ENCODE measurements at regions not wholly inside any gene's neighbourhood (a gene's known extent, or its start where the extent isn't known, plus 50 kb on each side); places are given as distances from the start of the nearest gene placed in this dataset.

- in situ Hi-C loops (cut with HindIII; ENCODE audit: low pct_unique_long_range_greater_than_20kb, low sequenced_read_pairs): no loop called here
- no peak for DNase-seq (ENCODE audit: low read depth in 1 of 2, low spot score in 1 of 2)
- no peak for TF ChIP-seq JUND (IDR thresholded peaks at IDR 0.05; ENCODE audit: low read depth)
Measured at GRCh38 chr2:7929281-7929680, 752.6 kb upstream of the ID2 start.

GRCh38 chr2:7930800-7931635 is 750.8 kb upstream of the ID2 start:
- in situ Hi-C loops (cut with HindIII; ENCODE audit: low pct_unique_long_range_greater_than_20kb, low sequenced_read_pairs): no loop called here
- no peak for DNase-seq (ENCODE audit: low read depth in 1 of 2, low spot score in 1 of 2)
- TF ChIP-seq JUND (IDR thresholded peaks at IDR 0.05; ENCODE audit: low read depth): no peak

- no peak for TF ChIP-seq JUND (IDR thresholded peaks at IDR 0.05; ENCODE audit: low read depth)
- no peak for DNase-seq (ENCODE audit: low read depth in 1 of 2, low spot score in 1 of 2)
- in situ Hi-C loops (cut with HindIII; ENCODE audit: low pct_unique_long_range_greater_than_20kb, low sequenced_read_pairs): no loop called here
Measured at GRCh38 chr2:7931808-7932207, 750.0 kb upstream of the ID2 start.

- in situ Hi-C loops (cut with HindIII; ENCODE audit: low pct_unique_long_range_greater_than_20kb, low sequenced_read_pairs): no loop called here
Measured at GRCh38 chr2:7933672-7934071, 748.2 kb upstream of the ID2 start.

GRCh38 chr2:7934476-7934875 is 747.4 kb upstream of the ID2 start:
- in situ Hi-C loops (cut with HindIII; ENCODE audit: low pct_unique_long_range_greater_than_20kb, low sequenced_read_pairs): no loop called here
- TF ChIP-seq JUND (IDR thresholded peaks at IDR 0.05; ENCODE audit: low read depth): no peak
- DNase-seq (ENCODE audit: low read depth in 1 of 2, low spot score in 1 of 2): no peak

More at GRCh38 chr2:7933672-7934071, 748.2 kb upstream of the ID2 start:
- DNase-seq (ENCODE audit: low read depth in 1 of 2, low spot score in 1 of 2): no peak
- no peak for TF ChIP-seq JUND (IDR thresholded peaks at IDR 0.05; ENCODE audit: low read depth)

GRCh38 chr2:7937082-7937481 is 744.8 kb upstream of the ID2 start:
- DNase-seq (ENCODE audit: low read depth in 1 of 2, low spot score in 1 of 2): no peak
- TF ChIP-seq JUND (IDR thresholded peaks at IDR 0.05; ENCODE audit: low read depth): no peak
- in situ Hi-C loops (cut with HindIII; ENCODE audit: low pct_unique_long_range_greater_than_20kb, low sequenced_read_pairs): no loop called here

- in situ Hi-C loops (cut with HindIII; ENCODE audit: low pct_unique_long_range_greater_than_20kb, low sequenced_read_pairs): no loop called here
- TF ChIP-seq JUND (IDR thresholded peaks at IDR 0.05; ENCODE audit: low read depth): no peak
- DNase-seq (ENCODE audit: low read depth in 1 of 2, low spot score in 1 of 2): no peak
Measured at GRCh38 chr2:7940723-7941122, 741.1 kb upstream of the ID2 start.

- TF ChIP-seq JUND (IDR thresholded peaks at IDR 0.05; ENCODE audit: low read depth): no peak
- DNase-seq (ENCODE audit: low read depth in 1 of 2, low spot score in 1 of 2): no peak
- in situ Hi-C loops (cut with HindIII; ENCODE audit: low pct_unique_long_range_greater_than_20kb, low sequenced_read_pairs): no loop called here
Measured at GRCh38 chr2:7943446-7943845, 738.4 kb upstream of the ID2 start.

GRCh38 chr2:7945026-7945425 is 736.8 kb upstream of the ID2 start:
- in situ Hi-C loops (cut with HindIII; ENCODE audit: low pct_unique_long_range_greater_than_20kb, low sequenced_read_pairs): no loop called here
- DNase-seq (ENCODE audit: low read depth in 1 of 2, low spot score in 1 of 2): no peak
- no peak for TF ChIP-seq JUND (IDR thresholded peaks at IDR 0.05; ENCODE audit: low read depth)

GRCh38 chr2:7950035-7950612 is 731.7 kb upstream of the ID2 start:
- TF ChIP-seq JUND (IDR thresholded peaks at IDR 0.05; ENCODE audit: low read depth): no peak
- DNase-seq (ENCODE audit: low read depth in 1 of 2, low spot score in 1 of 2): no peak
- in situ Hi-C loops (cut with HindIII; ENCODE audit: low pct_unique_long_range_greater_than_20kb, low sequenced_read_pairs): no loop called here

- no peak for TF ChIP-seq JUND (IDR thresholded peaks at IDR 0.05; ENCODE audit: low read depth)
- in situ Hi-C loops (cut with HindIII; ENCODE audit: low pct_unique_long_range_greater_than_20kb, low sequenced_read_pairs): no loop called here
- no peak for DNase-seq (ENCODE audit: low read depth in 1 of 2, low spot score in 1 of 2)
Measured at GRCh38 chr2:7951001-7951400, 730.9 kb upstream of the ID2 start.

GRCh38 chr2:7951490-7951889 is 730.4 kb upstream of the ID2 start:
- in situ Hi-C loops (cut with HindIII; ENCODE audit: low pct_unique_long_range_greater_than_20kb, low sequenced_read_pairs): no loop called here
- DNase-seq (ENCODE audit: low read depth in 1 of 2, low spot score in 1 of 2): no peak
- TF ChIP-seq JUND (IDR thresholded peaks at IDR 0.05; ENCODE audit: low read depth): no peak

- DNase-seq (ENCODE audit: low read depth in 1 of 2, low spot score in 1 of 2): no peak
- no peak for TF ChIP-seq JUND (IDR thresholded peaks at IDR 0.05; ENCODE audit: low read depth)
- in situ Hi-C loops (cut with HindIII; ENCODE audit: low pct_unique_long_range_greater_than_20kb, low sequenced_read_pairs): no loop called here
Measured at GRCh38 chr2:7952046-7952745, 729.7 kb upstream of the ID2 start.

All from T47D (cell line).